ENCODE measurements at regions not wholly inside any gene's neighbourhood (a gene's known extent, or its start where the extent isn't known, plus 50 kb on each side); places are given as distances from the start of the nearest gene placed in this dataset.

DNA sequence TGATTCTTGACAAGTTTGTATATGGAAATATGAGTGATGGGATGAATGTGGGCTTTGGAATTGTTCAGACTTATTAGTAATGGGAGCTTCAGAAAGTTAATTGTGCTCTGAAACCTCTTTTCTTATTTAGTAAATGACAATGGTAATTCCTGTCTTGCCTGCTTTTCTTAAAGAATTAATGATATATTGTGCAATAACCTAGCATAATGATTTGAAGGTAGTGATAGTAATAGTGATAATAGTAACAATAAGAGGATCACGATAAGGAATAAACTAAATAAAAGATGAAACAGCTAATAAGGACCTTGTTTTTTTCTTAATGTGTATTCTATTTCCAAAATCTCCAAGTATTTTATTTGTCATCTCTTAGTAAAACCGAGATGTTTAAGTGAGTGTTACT lies 245.0 kb upstream of the CPHXL start:
- Histone ChIP-seq H4K20me1 (ENCODE audit: control insufficient read depth, insufficient read depth, low read length, poor library complexity, severe bottlenecking) (no peaks in the 10 kb centered on the region), H3K36me3 (replicated peaks in 1 of 2; ENCODE audit: control extremely low read depth in 1 of 2, control insufficient read depth in 1 of 2, extremely low read depth in 1 of 2, insufficient read depth in 2 of 2, low read length in 1 of 2) (no peaks in the 10 kb centered on the region), H3K4me1 (ENCODE audit: control insufficient read depth in 2 of 2, insufficient read depth in 2 of 2, low read length in 2 of 2) (no peaks in the 10 kb centered on the region), H3K4me3 (ENCODE audit: control extremely low read depth in 1 of 5, extremely low read depth in 1 of 5, insufficient read depth in 1 of 5, low read depth in 2 of 5, low read length in 4 of 5) (no peak overlapping the region), H3K27me3 (replicated peaks in 1 of 4; ENCODE audit: control extremely low read depth in 1 of 4, control insufficient read depth in 3 of 4, insufficient read depth in 4 of 4, low read length in 3 of 4) (no peaks in the 10 kb centered on the region), H2AFZ (ENCODE audit: insufficient read depth, low read depth, low read length, poor library complexity, severe bottlenecking) (no peak overlapping the region), H3K9ac (ENCODE audit: low read length) (no peak overlapping the region), H3K79me2 (ENCODE audit: control insufficient read depth, insufficient read depth, low read length) (no peaks in the 10 kb centered on the region), H3K4me2 (replicated peaks; ENCODE audit: low read depth, low read length, poor library complexity, severe bottlenecking) (no peak overlapping the region), H3K27ac (ENCODE audit: low read length in 2 of 2) (no peak overlapping the region), H3K9me3 (ENCODE audit: control extremely low read depth in 1 of 3, control insufficient read depth in 2 of 3, insufficient read depth in 1 of 3, low read length in 2 of 3) (no peaks in the 10 kb centered on the region)
- ChIA-PET POLR2A (no interaction called here), CTCF (no interaction called here)
- no CpG with 5 or more reads among the region's 2 CpGs for WGBS (ENCODE audit: insufficient coverage)
- no peak for DNase-seq
- no peaks in the 10 kb centered on the region for H3K27me3 Mint-ChIP-seq
- H3K27ac Mint-ChIP-seq, result no peak overlapping the region
- H3K4me1 Mint-ChIP-seq, result no peaks in the 10 kb centered on the region
- H3K9me3 Mint-ChIP-seq (ENCODE audit: insufficient read depth), result no peaks in the 10 kb centered on the region
- ATAC-seq (ENCODE audit: low read depth), result no peak
- no peak overlapping the region for H3K4me3 Mint-ChIP-seq
- TF ChIP-seq EZH2 (IDR thresholded peaks at IDR 0.05; ENCODE audit: borderline replicate concordance, insufficient read depth, low read depth, low read length, poor library complexity, severe bottlenecking) (no peak), CTCF (IDR thresholded peaks at IDR 0.05) (no peak)
- intact Hi-C loops (cut with micrococcal nuclease), result no loop called here

GRCh38 chr16:75983296-75983695 lies 257.0 kb upstream of the CPHXL start:
- intact Hi-C loops (cut with micrococcal nuclease), result no loop called here
- ChIA-PET POLR2A (no interaction called here), CTCF (no interaction called here)
- H3K4me2 ChIP-seq (replicated peaks; ENCODE audit: low read depth, low read length, poor library complexity, severe bottlenecking), result no peak overlapping the region
- ATAC-seq (ENCODE audit: low read depth) (no peak), DNase-seq (no peak)
- H3K79me2 ChIP-seq (ENCODE audit: control insufficient read depth, insufficient read depth, low read length), result no peaks in the 10 kb centered on the region
- H3K36me3 ChIP-seq (replicated peaks in 1 of 2; ENCODE audit: control extremely low read depth in 1 of 2, control insufficient read depth in 1 of 2, extremely low read depth in 1 of 2, insufficient read depth in 2 of 2, low read length in 1 of 2), result no peaks in the 10 kb centered on the region
- H3K4me3 Mint-ChIP-seq, result no peak overlapping the region
- no peak overlapping the region for H3K27ac Mint-ChIP-seq
- no peaks in the 10 kb centered on the region for H3K27me3 ChIP-seq (replicated peaks in 1 of 4; ENCODE audit: control extremely low read depth in 1 of 4, control insufficient read depth in 3 of 4, insufficient read depth in 4 of 4, low read length in 3 of 4)
- no peak for TF ChIP-seq EZH2 (IDR thresholded peaks at IDR 0.05; ENCODE audit: borderline replicate concordance, insufficient read depth, low read depth, low read length, poor library complexity, severe bottlenecking)
- TF ChIP-seq CTCF (IDR thresholded peaks at IDR 0.05), result no peak
- no peak overlapping the region for H3K9ac ChIP-seq (ENCODE audit: low read length)
- no peaks in the 10 kb centered on the region for H3K9me3 ChIP-seq (ENCODE audit: control extremely low read depth in 1 of 3, control insufficient read depth in 2 of 3, insufficient read depth in 1 of 3, low read length in 2 of 3)
- H2AFZ ChIP-seq (ENCODE audit: insufficient read depth, low read depth, low read length, poor library complexity, severe bottlenecking), result no peak overlapping the region
- H3K27me3 Mint-ChIP-seq, result no peaks in the 10 kb centered on the region
- H3K4me3 ChIP-seq (ENCODE audit: control extremely low read depth in 1 of 5, extremely low read depth in 1 of 5, insufficient read depth in 1 of 5, low read depth in 2 of 5, low read length in 4 of 5), result no peak overlapping the region
- H3K4me1 Mint-ChIP-seq, result no peaks in the 10 kb centered on the region
- no peak overlapping the region for H3K27ac ChIP-seq (ENCODE audit: low read length in 2 of 2)
- no peaks in the 10 kb centered on the region for H3K9me3 Mint-ChIP-seq (ENCODE audit: insufficient read depth)
- H4K20me1 ChIP-seq (ENCODE audit: control insufficient read depth, insufficient read depth, low read length, poor library complexity, severe bottlenecking), result no peaks in the 10 kb centered on the region
- no peaks in the 10 kb centered on the region for H3K4me1 ChIP-seq (ENCODE audit: control insufficient read depth in 2 of 2, insufficient read depth in 2 of 2, low read length in 2 of 2)

Measured in B cell (primary cell).